AG09309 (cell line): ENCODE measurements at regions not wholly inside any gene's neighbourhood (a gene's known extent, or its start where the extent isn't known, plus 50 kb on each side); places are given as distances from the start of the nearest gene placed in this dataset.
"Not testable (repeated sequence)": the region's sequence is repeated elsewhere in the genome, so short reads cannot be mapped to it uniquely, and the experiment has no call there.

ENCODE experiments used
- DNase-seq: peaks from one replicate; pipeline ENCODE4 v3.0.0-alpha.2; 2010; ENCODE audit warnings: low read depth
- H3K4me3 ChIP-seq: 2 replicates; pipeline ENCODE4 v1.5.1; 2011; ENCODE audit warnings: mild to moderate bottlenecking, low read depth, low read length, moderate library complexity; ENCODE audit not compliant: control insufficient read depth
- TF ChIP-seq, protein P1 (sequence below): IDR thresholded peaks from 2 replicates; pipeline ENCODE4 v1.5.1; 2011; ENCODE audit warnings: mild to moderate bottlenecking, low read depth, low read length, inconsistent platforms; ENCODE audit not compliant: insufficient read depth, control insufficient read depth; ENCODE audit errors: missing control alignments

GRCh38 chr10:57336865-57337264 is 930.8 kb downstream of the IPMK start:
- TF ChIP-seq, protein P1, sequence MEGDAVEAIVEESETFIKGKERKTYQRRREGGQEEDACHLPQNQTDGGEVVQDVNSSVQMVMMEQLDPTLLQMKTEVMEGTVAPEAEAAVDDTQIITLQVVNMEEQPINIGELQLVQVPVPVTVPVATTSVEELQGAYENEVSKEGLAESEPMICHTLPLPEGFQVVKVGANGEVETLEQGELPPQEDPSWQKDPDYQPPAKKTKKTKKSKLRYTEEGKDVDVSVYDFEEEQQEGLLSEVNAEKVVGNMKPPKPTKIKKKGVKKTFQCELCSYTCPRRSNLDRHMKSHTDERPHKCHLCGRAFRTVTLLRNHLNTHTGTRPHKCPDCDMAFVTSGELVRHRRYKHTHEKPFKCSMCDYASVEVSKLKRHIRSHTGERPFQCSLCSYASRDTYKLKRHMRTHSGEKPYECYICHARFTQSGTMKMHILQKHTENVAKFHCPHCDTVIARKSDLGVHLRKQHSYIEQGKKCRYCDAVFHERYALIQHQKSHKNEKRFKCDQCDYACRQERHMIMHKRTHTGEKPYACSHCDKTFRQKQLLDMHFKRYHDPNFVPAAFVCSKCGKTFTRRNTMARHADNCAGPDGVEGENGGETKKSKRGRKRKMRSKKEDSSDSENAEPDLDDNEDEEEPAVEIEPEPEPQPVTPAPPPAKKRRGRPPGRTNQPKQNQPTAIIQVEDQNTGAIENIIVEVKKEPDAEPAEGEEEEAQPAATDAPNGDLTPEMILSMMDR = no peak
- H3K4me3 ChIP-seq = no peak overlapping the region
- DNase-seq = no peak

DNA sequence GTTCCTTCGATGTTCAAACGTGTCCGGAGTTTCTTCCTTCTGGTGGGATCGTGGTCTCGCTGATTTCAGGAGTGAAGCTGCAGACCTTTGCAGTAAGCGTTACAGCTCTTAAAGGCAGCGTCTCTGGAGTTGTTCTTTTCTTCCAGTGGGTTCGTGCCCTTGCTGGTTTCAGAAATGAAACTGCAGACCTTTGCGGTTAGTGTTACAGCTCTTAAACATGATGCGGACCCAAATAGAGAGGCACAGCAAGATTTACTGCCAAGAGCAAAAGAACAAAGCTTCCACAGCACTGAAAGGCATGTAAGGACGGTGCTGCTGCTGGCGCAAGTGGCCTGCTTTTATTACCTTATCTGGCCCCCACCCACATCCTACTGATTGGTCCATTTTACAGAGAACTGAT is 931.4 kb downstream of the IPMK start:
- TF ChIP-seq, protein P1 = no peak
- DNase-seq = no peak
- no peak overlapping the region for H3K4me3 ChIP-seq

DNA sequence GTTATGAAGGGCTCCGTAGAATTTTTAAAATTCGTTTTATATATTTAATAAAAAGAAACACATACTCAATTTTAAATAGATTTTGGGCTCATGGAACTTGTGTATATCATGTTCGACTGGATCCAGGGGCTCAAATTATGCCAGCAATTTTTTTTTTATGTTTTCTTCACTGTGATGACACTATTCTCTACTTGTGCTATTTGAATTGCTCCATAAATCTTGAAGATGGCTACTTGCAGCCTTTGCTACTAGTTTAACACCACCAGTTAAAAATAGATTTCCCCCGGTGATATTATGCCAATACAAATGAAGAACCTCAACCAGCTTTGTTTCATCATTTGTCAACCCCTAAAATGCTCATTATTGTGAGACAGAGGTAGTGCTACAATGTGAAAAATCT is 933.2 kb downstream of the IPMK start:
- H3K4me3 ChIP-seq = no peak overlapping the region
- TF ChIP-seq, protein P1 = no peak

DNA sequence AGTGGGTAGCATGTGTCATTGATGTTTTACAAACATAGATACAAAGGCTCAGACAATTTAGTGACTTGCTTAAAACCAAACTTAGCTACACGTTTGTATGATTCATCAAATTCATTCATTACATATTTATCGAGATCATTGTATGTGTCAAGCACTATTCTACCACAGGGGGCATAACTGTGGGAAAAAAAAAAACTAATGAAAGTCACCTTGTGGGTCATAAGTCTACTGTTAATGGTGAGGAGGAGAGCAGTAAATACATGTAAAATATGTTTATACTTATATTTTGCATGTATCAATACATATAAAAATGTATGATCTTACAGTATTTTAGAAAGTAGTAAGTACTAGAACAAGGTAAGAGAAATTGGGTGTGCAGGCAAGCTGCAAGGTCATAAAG is 933.8 kb downstream of the IPMK start:
- TF ChIP-seq, protein P1 = no peak
- H3K4me3 ChIP-seq = no peak overlapping the region
- no peak for DNase-seq

More for the DNA sequence above, 933.2 kb downstream of the IPMK start:
- DNase-seq = no peak

DNA sequence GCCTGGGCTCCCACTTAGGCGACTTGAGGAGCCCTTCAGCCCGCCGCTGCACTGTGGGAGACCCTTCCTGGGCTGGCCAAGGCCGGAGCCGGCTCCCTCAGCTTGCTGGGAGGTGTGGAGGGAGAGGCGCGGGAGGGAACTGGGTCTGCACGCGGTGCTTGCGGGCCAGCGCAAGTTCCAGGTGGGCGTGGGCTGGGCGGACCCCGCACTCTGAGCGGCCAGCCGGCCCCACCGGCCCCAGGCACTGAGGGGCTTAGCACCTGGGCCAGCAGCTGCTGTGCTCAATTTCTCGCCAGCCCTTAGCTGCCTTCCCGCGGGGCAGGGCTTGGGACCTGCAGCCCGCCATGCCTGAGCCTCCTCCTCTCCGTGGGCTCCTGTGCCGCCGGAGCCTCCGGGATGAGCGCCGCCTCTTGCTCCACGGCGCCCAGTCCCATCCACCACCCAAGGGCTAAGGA is 946.3 kb downstream of the IPMK start:
- H3K4me3 ChIP-seq, DNase-seq: not testable (repeated sequence)

DNA sequence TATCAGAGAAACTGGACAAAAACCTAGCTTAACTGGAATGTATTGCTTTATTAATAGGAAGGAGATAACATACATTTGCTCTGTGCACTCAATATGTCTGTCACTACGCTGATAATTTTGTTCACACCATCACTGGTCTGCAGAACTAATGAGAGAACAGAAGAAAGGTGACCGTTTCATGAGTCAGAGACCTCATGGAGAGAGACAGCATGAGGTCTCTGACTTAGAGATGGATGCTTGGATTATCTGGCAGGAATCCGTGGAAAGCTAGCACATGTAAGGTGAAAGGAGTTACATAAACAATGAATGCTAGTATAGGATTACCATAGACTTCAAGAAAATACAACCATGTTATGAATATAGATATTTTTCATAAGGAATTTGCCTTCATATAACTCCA is 947.3 kb downstream of the IPMK start:
- H3K4me3 ChIP-seq = no peak overlapping the region
- TF ChIP-seq, protein P1 = no peak
- no peak for DNase-seq

- TF ChIP-seq, protein P1 = no peak
- no peak overlapping the region for H3K4me3 ChIP-seq
- no peak for DNase-seq
Observed at GRCh38 chr10:57314046-57314445, 953.0 kb upstream of the ZWINT start.
